CD14-positive monocyte (primary cell): ENCODE measurements at regions not wholly inside any gene's neighbourhood (a gene's known extent, or its start where the extent isn't known, plus 50 kb on each side); places are given as distances from the start of the nearest gene placed in this dataset.

Source experiments
- DNase-seq, 3 donors: peaks; one replicate each; pipeline ENCODE4 v3.0.0-alpha.2; 2011 to 2022
- H2AFZ ChIP-seq: 2 replicates; pipeline ENCODE4 v1.6.0; 2012; ENCODE audit warnings: mild to moderate bottlenecking, low read depth, low read length, inconsistent platforms; ENCODE audit not compliant: insufficient read depth, poor library complexity, severe bottlenecking
- H3K27ac ChIP-seq, 2 donors: 1 replicate in 1 of 2; 2 replicates in 1 of 2; pipeline ENCODE4 v1.5.1; 2012 to 2013; ENCODE audit warnings: low read length in 2 of 2, control low read depth in 1 of 2, inconsistent platforms in 1 of 2, low read depth in 1 of 2, mild to moderate bottlenecking in 1 of 2
- H3K27me3 ChIP-seq, 2 donors: one replicate each; pipeline versions ENCODE4 v1.6.0 to v1.6.1; 2011 to 2013; ENCODE audit warnings: low read length in 2 of 2; ENCODE audit not compliant: control insufficient read depth in 2 of 2, insufficient read depth in 2 of 2
- H3K36me3 ChIP-seq, 2 donors: replicated peaks in 1 of 2; 1 replicate in 1 of 2; 2 replicates in 1 of 2; pipeline versions ENCODE4 v1.5.1 to v1.6.1; 2012 to 2013; ENCODE audit warnings: low read length in 2 of 2, control low read depth in 1 of 2, inconsistent platforms in 1 of 2, mild to moderate bottlenecking in 1 of 2; ENCODE audit not compliant: insufficient read depth in 2 of 2, control insufficient read depth in 1 of 2
- H3K4me1 ChIP-seq, 2 donors: 1 replicate in 1 of 2; 2 replicates in 1 of 2; pipeline versions ENCODE4 v1.5.1 to v1.6.1; 2012 to 2013; ENCODE audit warnings: low read length in 2 of 2, control low read depth in 1 of 2, inconsistent platforms in 1 of 2, mild to moderate bottlenecking in 1 of 2, moderate library complexity in 1 of 2; ENCODE audit not compliant: insufficient read depth in 2 of 2, control insufficient read depth in 1 of 2
- H3K4me2 ChIP-seq: replicated peaks from 2 replicates; pipeline ENCODE3; 2012; ENCODE audit warnings: low read length, moderate library complexity, mild to moderate bottlenecking; ENCODE audit not compliant: poor library complexity, severe bottlenecking; ENCODE audit errors: extremely low read depth
- H3K4me3 ChIP-seq, 3 experiments: fragments of 200-600 bp in 1 of 3; sonication (generic) in 1 of 3; replicated peaks in 1 of 3; 1 replicate in 2 of 3; 2 replicates in 1 of 3; pipeline ENCODE4 v1.5.1; 2011 to 2013; ENCODE audit warnings: low read length in 3 of 3, mild to moderate bottlenecking in 3 of 3, control low read depth in 2 of 3, low read depth in 2 of 3, inconsistent platforms in 1 of 3, moderate library complexity in 1 of 3
- H3K79me2 ChIP-seq: 2 replicates; pipeline ENCODE4 v1.6.0; 2012; ENCODE audit warnings: mild to moderate bottlenecking, control low read depth, inconsistent platforms, low read length, moderate library complexity; ENCODE audit not compliant: insufficient read depth
- H3K9ac ChIP-seq: 2 replicates; pipeline ENCODE4 v1.6.0; 2017; ENCODE audit warnings: low read length, mild to moderate bottlenecking; ENCODE audit not compliant: insufficient read depth, poor library complexity, severe bottlenecking
- H3K9me3 ChIP-seq, 2 donors: replicated peaks in 1 of 2; 1 replicate in 1 of 2; 2 replicates in 1 of 2; pipeline versions ENCODE4 v1.5.1 to v1.6.1; 2012 to 2013; ENCODE audit warnings: low read length in 2 of 2, control low read depth in 1 of 2; ENCODE audit not compliant: control insufficient read depth in 1 of 2, insufficient read depth in 1 of 2
- H4K20me1 ChIP-seq: 2 replicates; pipeline ENCODE4 v1.6.0; 2012; ENCODE audit warnings: mild to moderate bottlenecking, low read length, control low read depth, moderate library complexity; ENCODE audit not compliant: insufficient read depth
- H3K27ac Mint-ChIP-seq, 7 donors: one replicate each; pipeline ENCODE4 v1.8.0; 2020; ENCODE audit warnings: mild to moderate bottlenecking in 7 of 7, mixed read lengths in 7 of 7, moderate library complexity in 6 of 7, inconsistent platforms in 2 of 7
- H3K27me3 Mint-ChIP-seq, 3 donors: one replicate each; pipeline ENCODE4 v1.8.0; 2021 to 2022; ENCODE audit warnings: low read depth in 3 of 3, mild to moderate bottlenecking in 3 of 3, mixed read lengths in 3 of 3, moderate library complexity in 3 of 3, inconsistent platforms in 1 of 3
- H3K36me3 Mint-ChIP-seq, 2 donors: one replicate each; pipeline ENCODE4 v1.8.0; 2020; ENCODE audit warnings: mixed read lengths in 2 of 2, inconsistent platforms in 1 of 2, mild to moderate bottlenecking in 1 of 2
- H3K4me1 Mint-ChIP-seq: one replicate; pipeline ENCODE4 v1.8.0; 2020; ENCODE audit warnings: mild to moderate bottlenecking, mixed read lengths
- H3K4me3 Mint-ChIP-seq, 2 donors: one replicate each; pipeline ENCODE4 v1.8.0; 2020; ENCODE audit warnings: mild to moderate bottlenecking in 2 of 2, mixed read lengths in 2 of 2, moderate library complexity in 1 of 2
- H3K9me3 Mint-ChIP-seq, 7 donors: one replicate each; pipeline ENCODE4 v1.8.0; 2020 to 2022; ENCODE audit warnings: mixed read lengths in 7 of 7, mild to moderate bottlenecking in 6 of 7, moderate library complexity in 6 of 7, inconsistent platforms in 2 of 7
- WGBS: methylation state at CpG from one replicate; pipeline ENCODE4 v1.1.5; 2013; ENCODE audit warnings: missing lambda C conversion rate; ENCODE audit not compliant: insufficient coverage; 5-methylcytosine and 5-hydroxymethylcytosine counted together
- intact Hi-C, 2 donors: fragments of 100-400 bp; cut with micrococcal nuclease; formaldehyde crosslinking; loops; one replicate each; pipeline versions ENCODE4 v1.15.0 to v1.15.1; 2023
- TF ChIP-seq, protein P1 (sequence below): fragments of 200-600 bp; IDR thresholded peaks from one replicate; pipeline ENCODE4 v1.8.0; 2022; ENCODE audit warnings: antibody characterized with exemption, mild to moderate bottlenecking

- Mint-ChIP-seq H3K9me3 (no peaks in the 10 kb centered on the region), H3K4me1 (no peaks in the 10 kb centered on the region), H3K36me3 (no peaks in the 10 kb centered on the region), H3K27me3 (peaks cover 0 to 4% (median 1%) of the 10 kb centered on the region in 3 donors), H3K27ac (no peak overlapping the region), H3K4me3 (no peak overlapping the region)
- WGBS = 86% methylated on average over 5 of the region's 6 CpGs
- H3K79me2 ChIP-seq = no peaks in the 10 kb centered on the region
- no peaks in the 10 kb centered on the region for H3K27me3 ChIP-seq
- H4K20me1 ChIP-seq = no peaks in the 10 kb centered on the region
- intact Hi-C loops = no loop called here
- H3K36me3 ChIP-seq = no peaks in the 10 kb centered on the region
- H3K27ac ChIP-seq = no peak overlapping the region
- no peak overlapping the region for H3K4me3 ChIP-seq
- TF ChIP-seq, protein P1, sequence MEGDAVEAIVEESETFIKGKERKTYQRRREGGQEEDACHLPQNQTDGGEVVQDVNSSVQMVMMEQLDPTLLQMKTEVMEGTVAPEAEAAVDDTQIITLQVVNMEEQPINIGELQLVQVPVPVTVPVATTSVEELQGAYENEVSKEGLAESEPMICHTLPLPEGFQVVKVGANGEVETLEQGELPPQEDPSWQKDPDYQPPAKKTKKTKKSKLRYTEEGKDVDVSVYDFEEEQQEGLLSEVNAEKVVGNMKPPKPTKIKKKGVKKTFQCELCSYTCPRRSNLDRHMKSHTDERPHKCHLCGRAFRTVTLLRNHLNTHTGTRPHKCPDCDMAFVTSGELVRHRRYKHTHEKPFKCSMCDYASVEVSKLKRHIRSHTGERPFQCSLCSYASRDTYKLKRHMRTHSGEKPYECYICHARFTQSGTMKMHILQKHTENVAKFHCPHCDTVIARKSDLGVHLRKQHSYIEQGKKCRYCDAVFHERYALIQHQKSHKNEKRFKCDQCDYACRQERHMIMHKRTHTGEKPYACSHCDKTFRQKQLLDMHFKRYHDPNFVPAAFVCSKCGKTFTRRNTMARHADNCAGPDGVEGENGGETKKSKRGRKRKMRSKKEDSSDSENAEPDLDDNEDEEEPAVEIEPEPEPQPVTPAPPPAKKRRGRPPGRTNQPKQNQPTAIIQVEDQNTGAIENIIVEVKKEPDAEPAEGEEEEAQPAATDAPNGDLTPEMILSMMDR = no peak
- no peaks in the 10 kb centered on the region for H3K9me3 ChIP-seq
- no peak overlapping the region for H3K9ac ChIP-seq
- no peaks in the 10 kb centered on the region for H3K4me1 ChIP-seq
- no peak for DNase-seq
- no peak overlapping the region for H2AFZ ChIP-seq
- H3K4me2 ChIP-seq = no peak overlapping the region
Observed at GRCh38 chr2:201950606-201951005, 83.0 kb upstream of the FZD7 start.

DNA sequence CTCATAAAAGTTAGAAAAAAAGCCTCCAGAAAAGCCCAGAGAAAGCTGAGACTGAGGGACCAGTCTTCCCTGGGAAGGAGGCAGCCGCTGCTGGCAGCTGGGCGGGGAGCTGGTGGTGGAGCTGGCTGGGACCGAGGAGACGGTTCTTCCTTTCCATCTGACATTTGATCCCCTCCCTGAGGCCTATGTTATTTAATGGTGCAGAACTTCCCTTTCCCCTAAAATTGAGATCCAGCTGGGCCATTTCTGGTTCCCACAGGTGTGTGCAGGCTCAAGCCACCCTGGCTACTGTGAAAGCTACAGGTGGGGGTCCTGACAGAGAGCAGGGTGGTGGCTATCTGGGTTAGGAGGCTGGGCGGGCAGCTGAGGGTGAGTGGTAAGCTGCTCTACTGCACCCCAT lies 81.5 kb upstream of the FZD7 start:
- Histone ChIP-seq H3K9ac (no peak overlapping the region), H3K4me3 (no peak overlapping the region), H2AFZ (no peak overlapping the region), H3K79me2 (no peaks in the 10 kb centered on the region), H3K4me1 (no peaks in the 10 kb centered on the region), H3K9me3 (no peaks in the 10 kb centered on the region), H3K27me3 (no peaks in the 10 kb centered on the region), H4K20me1 (no peaks in the 10 kb centered on the region), H3K27ac (no peak overlapping the region), H3K4me2 (no peak overlapping the region), H3K36me3 (no peaks in the 10 kb centered on the region)
- Mint-ChIP-seq H3K36me3 (no peaks in the 10 kb centered on the region), H3K9me3 (no peaks in the 10 kb centered on the region), H3K27me3 (peaks cover 1 to 5% (median 2%) of the 10 kb centered on the region in 3 donors), H3K4me1 (no peaks in the 10 kb centered on the region), H3K4me3 (no peak overlapping the region), H3K27ac (no peak overlapping the region)
- intact Hi-C loops = no loop called here
- no peak for DNase-seq
- TF ChIP-seq, protein P1 = no peak
- WGBS = 76% methylated on average over 3 of the region's 5 CpGs
